ENCODE measurements at regions not wholly inside any gene's neighbourhood (a gene's known extent, or its start where the extent isn't known, plus 50 kb on each side); places are given as distances from the start of the nearest gene placed in this dataset.

- TF ChIP-seq, protein P1, sequence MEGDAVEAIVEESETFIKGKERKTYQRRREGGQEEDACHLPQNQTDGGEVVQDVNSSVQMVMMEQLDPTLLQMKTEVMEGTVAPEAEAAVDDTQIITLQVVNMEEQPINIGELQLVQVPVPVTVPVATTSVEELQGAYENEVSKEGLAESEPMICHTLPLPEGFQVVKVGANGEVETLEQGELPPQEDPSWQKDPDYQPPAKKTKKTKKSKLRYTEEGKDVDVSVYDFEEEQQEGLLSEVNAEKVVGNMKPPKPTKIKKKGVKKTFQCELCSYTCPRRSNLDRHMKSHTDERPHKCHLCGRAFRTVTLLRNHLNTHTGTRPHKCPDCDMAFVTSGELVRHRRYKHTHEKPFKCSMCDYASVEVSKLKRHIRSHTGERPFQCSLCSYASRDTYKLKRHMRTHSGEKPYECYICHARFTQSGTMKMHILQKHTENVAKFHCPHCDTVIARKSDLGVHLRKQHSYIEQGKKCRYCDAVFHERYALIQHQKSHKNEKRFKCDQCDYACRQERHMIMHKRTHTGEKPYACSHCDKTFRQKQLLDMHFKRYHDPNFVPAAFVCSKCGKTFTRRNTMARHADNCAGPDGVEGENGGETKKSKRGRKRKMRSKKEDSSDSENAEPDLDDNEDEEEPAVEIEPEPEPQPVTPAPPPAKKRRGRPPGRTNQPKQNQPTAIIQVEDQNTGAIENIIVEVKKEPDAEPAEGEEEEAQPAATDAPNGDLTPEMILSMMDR (IDR thresholded peaks at IDR 0.05): no peak
- TF ChIP-seq EZH2 (IDR thresholded peaks at IDR 0.05; ENCODE audit: borderline replicate concordance, insufficient read depth, low read depth, low read length, poor library complexity, severe bottlenecking): no peak
These were observed 330.2 kb upstream of the NOVA1 start for GRCh38 chr14:26928019-26928418.
